Panc1 (cell line): ENCODE measurements at regions not wholly inside any gene's neighbourhood (a gene's known extent, or its start where the extent isn't known, plus 50 kb on each side); places are given as distances from the start of the nearest gene placed in this dataset.

ENCODE experiments used
- CTCF ChIP-seq: fragments of 450-650 bp; IDR thresholded peaks from 2 replicates; pipeline ENCODE4 v1.5.1; 2017; ENCODE audit warnings: mild to moderate bottlenecking
- POLR2AphosphoS5 ChIP-seq: IDR thresholded peaks from 2 replicates; pipeline ENCODE4 v1.6.1; 2012; ENCODE audit warnings: mild to moderate bottlenecking, low read depth, low read length, moderate library complexity
- REST ChIP-seq, 2 experiments: IDR thresholded peaks; 2 replicates each; pipeline ENCODE4 v1.6.1; 2011 to 2012; ENCODE audit warnings: low read depth in 2 of 2, control low read depth in 1 of 2, low read length in 1 of 2, mild to moderate bottlenecking in 1 of 2, moderate library complexity in 1 of 2; ENCODE audit not compliant: insufficient read depth in 1 of 2
- SIN3A ChIP-seq: IDR thresholded peaks from 2 replicates; pipeline ENCODE4 v1.6.1; 2012; ENCODE audit warnings: low read depth, mild to moderate bottlenecking, low read length, moderate library complexity, borderline replicate concordance; ENCODE audit not compliant: insufficient read depth
- TCF7L2 ChIP-seq: IDR thresholded peaks from 2 replicates; pipeline ENCODE4 v1.6.1; 2011; ENCODE audit warnings: mild to moderate bottlenecking, low read depth, low read length, inconsistent platforms

GRCh38 chr3:36650271-36650671 lies 114.1 kb downstream of the DCLK3 start:
- TF ChIP-seq CTCF (no peak), POLR2AphosphoS5 (no peak), REST (IDR thresholded peaks at IDR 0.05; ENCODE audit: insufficient read depth in 1 of 2, low read depth in 2 of 2, low read length in 1 of 2) (no peak), SIN3A (no peak), TCF7L2 (no peak)
